Fibroblast of pulmonary artery (primary cell): ENCODE measurements at regions not wholly inside any gene's neighbourhood (a gene's known extent, or its start where the extent isn't known, plus 50 kb on each side); places are given as distances from the start of the nearest gene placed in this dataset.
"Not testable (repeated sequence)": the region's sequence is repeated elsewhere in the genome, so short reads cannot be mapped to it uniquely, and the experiment has no call there.

Experiments used
- DNase-seq: peaks from one replicate; pipeline ENCODE4 v3.0.0-alpha.2; 2010; ENCODE audit warnings: low read depth
- H3K4me3 ChIP-seq: replicated peaks from 2 replicates; pipeline ENCODE4 v1.5.1; 2011; ENCODE audit warnings: low read depth, mild to moderate bottlenecking, control low read depth, low read length, moderate library complexity
- TF ChIP-seq, protein P1 (sequence below): IDR thresholded peaks from 2 replicates; pipeline ENCODE4 v1.5.1; 2011; ENCODE audit warnings: mild to moderate bottlenecking, control low read depth, low read length, inconsistent platforms; ENCODE audit errors: missing control alignments

DNA sequence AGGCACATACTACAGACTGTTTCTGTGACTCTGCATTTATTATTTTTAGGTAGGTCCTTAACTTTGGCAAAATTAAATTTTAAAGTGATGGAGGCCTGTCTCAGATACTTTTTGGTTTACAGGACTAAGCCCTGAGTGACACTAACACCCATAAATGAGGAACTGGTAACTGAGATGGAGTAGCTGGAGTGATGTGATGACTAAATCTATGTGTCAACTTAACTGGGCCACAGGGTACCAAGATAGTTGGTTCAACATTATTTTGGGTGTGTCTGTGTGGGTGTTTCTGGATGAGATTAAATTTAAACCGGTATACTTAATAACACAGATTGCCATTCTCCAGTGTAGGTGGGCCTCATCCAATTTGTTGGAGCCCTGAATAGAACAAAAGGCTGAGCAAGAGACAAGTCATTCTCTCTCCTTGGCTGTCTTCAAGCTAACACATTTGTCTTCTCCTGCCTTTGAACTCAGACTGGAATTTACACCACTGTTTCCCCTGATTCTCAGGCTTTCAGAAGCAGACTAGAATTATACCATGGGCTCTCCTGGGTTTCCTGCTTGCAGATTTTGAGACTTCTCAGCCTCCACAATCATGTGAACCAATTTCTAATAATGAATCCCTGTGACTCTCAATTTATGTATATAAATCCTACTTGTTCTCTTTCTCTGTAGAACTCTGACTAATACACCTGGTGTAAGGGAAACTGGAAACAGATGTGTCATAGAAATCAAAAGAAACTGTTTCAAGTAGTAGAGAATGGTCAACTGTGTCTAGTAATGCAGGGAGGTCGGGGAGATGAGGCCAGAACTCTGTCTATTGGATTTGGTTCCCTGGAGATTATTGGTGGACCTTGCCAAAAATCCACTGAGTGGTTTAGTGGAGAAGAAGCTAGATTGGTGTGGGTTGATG, 579.2 kb downstream of the EPM2A start:
- no peak overlapping the region for H3K4me3 ChIP-seq
- DNase-seq, result no peak
- TF ChIP-seq, protein P1, sequence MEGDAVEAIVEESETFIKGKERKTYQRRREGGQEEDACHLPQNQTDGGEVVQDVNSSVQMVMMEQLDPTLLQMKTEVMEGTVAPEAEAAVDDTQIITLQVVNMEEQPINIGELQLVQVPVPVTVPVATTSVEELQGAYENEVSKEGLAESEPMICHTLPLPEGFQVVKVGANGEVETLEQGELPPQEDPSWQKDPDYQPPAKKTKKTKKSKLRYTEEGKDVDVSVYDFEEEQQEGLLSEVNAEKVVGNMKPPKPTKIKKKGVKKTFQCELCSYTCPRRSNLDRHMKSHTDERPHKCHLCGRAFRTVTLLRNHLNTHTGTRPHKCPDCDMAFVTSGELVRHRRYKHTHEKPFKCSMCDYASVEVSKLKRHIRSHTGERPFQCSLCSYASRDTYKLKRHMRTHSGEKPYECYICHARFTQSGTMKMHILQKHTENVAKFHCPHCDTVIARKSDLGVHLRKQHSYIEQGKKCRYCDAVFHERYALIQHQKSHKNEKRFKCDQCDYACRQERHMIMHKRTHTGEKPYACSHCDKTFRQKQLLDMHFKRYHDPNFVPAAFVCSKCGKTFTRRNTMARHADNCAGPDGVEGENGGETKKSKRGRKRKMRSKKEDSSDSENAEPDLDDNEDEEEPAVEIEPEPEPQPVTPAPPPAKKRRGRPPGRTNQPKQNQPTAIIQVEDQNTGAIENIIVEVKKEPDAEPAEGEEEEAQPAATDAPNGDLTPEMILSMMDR, result no peak

DNA sequence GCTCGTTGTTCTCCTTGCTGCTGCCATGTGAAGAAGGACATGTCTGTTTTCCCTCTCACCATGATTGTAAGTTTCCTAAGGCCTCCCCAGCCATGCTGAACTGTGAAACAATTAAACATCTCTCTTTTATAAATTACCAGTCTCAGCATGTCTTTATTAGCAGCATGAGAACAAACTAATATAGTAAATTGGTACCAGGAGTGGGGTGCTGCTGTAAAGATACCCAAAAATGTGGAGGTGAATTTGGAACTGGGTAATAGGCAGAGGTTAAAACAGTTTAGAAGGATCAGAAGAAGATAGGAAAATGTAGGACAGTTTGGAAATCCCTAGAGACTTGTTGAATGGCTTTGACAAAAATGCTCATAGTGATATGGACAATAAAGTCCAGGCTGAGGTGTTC, 576.7 kb downstream of the EPM2A start:
- not testable (repeated sequence) for DNase-seq, H3K4me3 ChIP-seq

DNA sequence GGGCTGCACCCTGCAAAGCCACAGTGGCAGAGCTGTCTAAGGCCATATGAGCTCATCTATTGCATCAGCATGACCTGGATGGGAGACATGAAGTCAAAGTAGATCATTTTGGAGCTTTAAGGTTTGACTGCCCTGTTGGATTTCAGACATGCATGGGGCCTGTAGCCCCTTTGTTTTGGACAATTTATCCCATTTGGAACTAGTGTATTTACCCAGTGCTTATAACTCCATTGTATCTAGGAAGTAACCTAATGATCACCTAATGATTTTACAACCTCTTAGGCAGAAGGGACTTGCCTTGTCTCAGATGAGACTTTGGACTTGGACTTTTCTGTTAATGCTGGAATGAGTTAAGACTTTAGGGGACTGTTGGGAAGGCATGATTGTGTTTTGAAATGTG, 575.4 kb downstream of the EPM2A start:
- TF ChIP-seq, protein P1, result no peak
- no peak overlapping the region for H3K4me3 ChIP-seq
- DNase-seq, result no peak

DNA sequence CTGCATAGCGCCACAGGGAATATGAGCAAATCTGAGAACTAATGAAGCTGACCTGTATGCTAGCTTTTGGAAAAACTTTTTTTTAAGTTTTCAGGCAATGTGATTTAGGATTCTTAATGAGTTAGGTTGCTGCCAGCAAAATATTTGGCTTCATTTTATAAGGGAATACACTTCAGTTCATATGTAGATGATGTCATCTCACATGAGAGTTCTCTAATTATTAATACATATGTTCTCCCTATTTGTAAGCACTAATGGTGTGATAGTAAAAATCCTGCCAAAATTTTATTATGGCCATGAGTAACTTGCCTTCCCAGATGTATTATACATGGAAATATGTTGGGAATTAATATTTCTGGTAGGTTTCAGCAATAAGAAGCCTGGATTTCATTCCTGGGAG, 573.8 kb downstream of the EPM2A start:
- TF ChIP-seq, protein P1, result no peak
- no peak overlapping the region for H3K4me3 ChIP-seq
- no peak for DNase-seq

DNA sequence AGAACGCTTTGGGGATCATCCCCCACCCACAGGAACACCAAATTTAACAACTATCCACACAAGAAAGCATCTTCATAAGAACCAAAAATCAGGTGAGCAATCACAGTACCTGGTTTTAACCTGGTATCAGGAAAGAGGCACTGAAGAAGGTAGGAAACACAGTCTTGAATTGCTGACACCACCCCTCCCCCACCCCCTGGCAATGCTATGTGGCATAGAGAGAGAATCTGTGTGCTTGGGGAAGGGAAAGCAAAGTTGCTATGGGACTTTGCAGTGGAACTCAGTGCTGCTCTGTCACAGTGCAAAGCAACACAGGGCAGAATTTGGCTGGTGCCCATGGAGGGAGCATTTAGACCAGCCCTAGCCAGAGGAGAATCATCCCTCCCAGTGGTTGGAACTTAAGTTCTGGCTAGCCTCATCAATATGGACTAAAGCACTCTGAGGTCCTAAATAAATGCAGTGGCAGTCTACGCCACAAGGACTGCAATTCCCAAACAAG, 565.5 kb downstream of the EPM2A start:
- H3K4me3 ChIP-seq, result no peak overlapping the region
- TF ChIP-seq, protein P1, result no peak
- DNase-seq, result no peak

DNA sequence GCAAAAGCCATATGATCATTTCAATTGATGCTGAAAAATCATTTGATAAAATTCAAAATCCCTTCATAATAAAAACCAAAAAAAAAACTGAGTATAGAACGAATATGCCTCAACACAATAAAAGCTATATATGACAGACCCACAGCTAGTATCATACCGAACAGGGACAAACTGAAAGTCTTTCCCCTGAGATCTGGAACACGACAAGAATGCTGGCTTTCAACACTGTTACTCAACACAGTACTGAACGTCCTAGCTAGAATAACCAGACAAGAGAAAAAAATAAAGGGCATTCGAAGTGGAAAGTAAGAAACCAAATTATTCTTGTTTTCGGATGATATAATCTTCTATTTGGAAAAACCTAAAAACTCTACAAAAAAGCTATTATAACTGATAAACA, 559.9 kb downstream of the EPM2A start:
- no peak overlapping the region for H3K4me3 ChIP-seq
- TF ChIP-seq, protein P1, result no peak
- no peak for DNase-seq

DNA sequence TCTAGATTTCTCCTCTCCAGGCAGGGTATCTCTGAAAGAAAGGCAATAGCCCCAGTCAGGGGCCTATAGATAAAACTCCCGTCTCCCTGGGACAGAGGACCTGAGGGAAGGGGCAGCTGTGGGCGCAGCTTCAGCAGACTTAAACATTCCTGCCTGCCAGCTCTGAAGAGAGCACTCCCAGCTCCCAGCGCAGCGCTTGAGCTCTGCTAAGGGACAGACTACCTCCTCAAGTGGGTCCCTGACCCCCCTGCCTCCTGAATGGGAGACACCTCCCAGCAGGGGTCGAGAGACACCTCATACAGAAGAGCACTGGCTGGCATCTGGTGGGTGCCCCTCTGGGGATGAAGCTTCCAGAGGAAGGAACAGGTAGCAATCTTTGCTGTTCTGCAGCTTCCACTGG, 556.9 kb downstream of the EPM2A start:
- H3K4me3 ChIP-seq, result no peak overlapping the region
- TF ChIP-seq, protein P1, result no peak
- DNase-seq, result no peak
